GM18502 (cell line): ENCODE measurements at regions not wholly inside any gene's neighbourhood (a gene's known extent, or its start where the extent isn't known, plus 50 kb on each side); places are given as distances from the start of the nearest gene placed in this dataset.
A peak's percentile ranks its signal among the peaks of the same experiment; 100 is the strongest.

ENCODE experiments used
- ATAC-seq: cut with Tn5 transposase; IDR thresholded peaks from one replicate; pipeline ENCODE4 v1.9.1; 2021; ENCODE audit warnings: mild to moderate bottlenecking; ENCODE audit not compliant: unreplicated experiment, poor library complexity

DNA sequence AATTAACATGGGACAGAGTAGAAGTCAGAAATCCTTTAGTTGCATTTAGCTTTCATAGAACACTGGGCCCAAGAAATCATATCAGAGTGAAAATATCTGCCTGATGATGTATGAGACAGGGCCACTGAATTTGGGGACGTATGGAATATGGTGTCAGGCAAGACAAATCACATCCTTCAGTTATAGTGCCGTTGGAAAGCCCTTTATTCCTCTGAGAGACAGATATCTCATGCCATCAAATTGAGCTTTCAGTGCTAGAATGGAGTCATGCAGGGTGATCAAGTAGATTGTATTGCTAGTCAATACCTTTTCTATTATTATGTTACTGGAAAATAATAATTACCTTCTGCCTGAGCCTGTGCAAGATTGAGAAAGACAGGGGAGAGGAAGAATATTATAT lies 398.2 kb upstream of the RARB start:
- ATAC-seq, result no peak

DNA sequence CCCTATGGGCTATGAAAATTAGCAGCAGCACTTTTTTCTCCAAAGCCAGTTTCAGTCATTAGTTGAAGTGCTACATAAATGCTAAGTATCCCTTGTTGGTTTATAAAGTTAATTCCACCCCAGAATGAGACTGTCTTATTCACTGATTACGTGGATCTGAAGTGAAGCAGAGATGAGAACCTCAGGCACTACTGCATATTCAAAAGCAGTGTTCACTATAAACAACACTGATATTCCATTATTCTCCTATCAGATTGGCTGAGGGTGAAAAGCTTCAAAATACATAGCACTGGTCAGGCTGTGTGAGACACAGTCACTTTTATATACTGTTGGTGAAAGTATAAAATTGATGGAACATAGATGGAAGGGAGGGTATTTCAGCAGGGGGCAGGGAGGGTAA lies 395.7 kb upstream of the RARB start:
- no peak for ATAC-seq

DNA sequence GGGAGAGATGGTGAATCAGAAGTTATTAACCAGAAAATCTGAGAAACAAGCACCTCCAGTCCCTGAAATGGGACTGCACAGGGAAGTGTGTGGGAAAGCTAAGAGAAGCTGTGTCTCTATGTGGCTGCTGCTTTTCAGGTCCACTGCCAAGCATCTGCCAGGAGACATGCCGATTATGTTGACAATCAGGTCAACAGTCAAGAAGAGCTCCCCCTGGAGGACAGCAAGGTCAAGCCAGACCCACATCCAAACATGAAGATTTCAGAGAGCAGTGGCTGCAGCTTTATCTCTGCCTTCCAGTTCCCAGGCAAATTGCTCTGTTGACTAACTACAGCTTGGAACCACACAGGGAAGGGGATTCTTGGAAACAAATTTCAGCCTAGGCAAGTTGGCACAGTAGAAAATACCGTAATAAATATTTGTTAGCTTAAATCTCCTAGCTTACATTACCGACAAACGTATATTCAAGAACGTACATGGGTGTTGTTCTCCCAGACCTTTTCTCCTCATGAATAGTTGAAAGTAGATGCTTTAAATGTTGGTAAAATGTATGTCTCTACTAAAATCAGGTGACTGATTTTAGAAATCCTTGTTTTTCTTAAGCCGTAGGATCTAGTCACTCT lies 394.5 kb upstream of the RARB start:
- peak; percentile 88 for ATAC-seq

DNA sequence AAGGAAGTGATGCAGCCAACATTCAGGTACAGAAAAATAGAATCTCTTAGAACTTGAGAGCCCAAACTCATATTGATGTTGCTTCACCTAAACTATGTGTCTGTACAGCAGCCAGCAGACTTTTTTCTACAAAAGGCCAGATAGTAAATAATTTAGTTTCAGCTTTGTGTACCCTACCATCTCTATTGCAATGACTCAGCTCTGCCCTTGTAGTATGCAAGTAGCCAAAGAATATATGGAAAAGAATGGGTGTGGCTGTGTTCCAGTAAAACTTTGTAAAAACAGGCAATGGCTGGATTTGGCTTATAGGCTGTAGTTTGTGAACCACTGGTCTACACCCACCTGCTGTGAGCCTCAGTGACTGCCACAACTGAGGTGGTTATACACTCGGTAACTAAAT lies 392.5 kb upstream of the RARB start:
- no peak for ATAC-seq

DNA sequence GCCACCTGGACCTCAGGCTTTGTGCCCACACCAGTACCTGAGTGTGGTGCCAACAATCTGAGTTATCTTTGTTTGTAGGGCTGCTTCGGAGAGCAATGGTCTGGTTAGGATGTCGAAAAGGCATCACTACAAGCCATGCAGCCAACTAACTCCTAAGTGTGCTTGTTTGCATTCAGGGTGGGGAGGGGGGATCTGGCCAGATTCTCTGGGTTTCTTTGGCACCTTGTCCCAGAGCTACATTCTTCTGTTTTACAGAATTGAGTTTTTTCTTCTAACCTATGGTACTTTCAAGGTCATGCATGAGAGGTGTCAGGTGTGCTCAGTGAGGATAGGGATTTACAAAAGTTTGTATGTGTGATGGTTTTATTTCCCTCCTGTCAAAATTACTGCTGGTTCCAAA lies 391.4 kb upstream of the RARB start:
- no peak for ATAC-seq

DNA sequence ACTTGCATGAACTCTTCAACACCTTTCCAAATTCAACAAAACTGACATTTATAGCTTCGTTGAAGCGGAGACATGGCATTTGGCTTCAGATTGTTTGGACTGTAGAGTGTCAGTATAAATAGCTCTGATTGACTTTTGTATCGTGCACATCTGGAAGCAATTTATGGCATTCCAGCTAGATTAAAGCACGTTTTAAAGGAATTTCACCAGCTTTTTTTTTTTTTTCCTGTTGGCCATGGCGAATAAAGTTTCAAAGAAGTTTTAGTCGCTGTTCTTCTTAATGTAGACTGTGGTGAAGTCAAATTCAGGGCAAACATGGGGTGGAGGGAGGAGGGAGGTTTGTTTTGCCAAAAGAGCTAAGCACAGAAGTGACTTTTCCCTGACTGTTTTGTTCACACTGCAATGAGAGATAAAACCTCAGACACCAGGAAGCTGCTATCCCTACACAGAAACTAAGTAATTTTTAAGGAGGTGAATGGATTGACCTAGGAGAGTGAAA lies 391.0 kb upstream of the RARB start:
- no peak for ATAC-seq

DNA sequence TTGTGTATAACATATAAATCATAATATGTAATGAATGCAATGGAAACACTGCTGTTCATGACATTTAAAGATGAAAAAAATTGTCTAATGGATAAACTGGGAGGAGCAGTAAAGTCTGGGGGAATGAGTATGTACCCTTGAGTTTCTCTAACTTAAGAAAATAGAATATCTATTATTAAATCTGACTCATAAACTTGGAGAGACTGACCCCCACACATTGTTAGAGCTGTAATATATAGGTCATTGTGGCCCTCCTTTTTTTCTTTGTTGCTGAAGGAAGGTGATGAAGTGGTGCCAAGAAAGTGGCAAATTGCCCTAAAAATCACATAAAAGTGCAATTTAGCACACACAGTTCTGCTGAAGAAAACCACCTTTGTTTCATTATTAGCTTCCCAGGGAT lies 389.8 kb upstream of the RARB start:
- no peak for ATAC-seq

DNA sequence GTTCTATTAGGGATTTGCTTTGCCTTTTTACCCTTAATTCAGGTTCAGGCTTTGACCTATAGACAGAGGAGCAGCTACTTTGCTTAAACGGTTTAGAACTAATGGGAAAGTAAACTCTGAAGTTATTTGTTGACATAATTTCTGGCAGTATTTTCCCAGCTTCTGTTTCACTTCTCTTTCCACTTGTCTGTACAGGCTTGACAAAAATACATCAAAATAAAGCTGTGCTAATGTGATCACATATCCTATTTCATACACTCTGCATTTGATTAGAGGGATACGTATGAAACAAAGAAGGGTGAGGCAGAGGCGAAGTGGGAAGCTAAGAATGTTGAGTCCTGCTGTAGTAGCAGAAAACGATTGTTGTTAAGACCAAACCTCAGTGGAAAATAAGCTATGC lies 389.1 kb upstream of the RARB start:
- no peak for ATAC-seq

DNA sequence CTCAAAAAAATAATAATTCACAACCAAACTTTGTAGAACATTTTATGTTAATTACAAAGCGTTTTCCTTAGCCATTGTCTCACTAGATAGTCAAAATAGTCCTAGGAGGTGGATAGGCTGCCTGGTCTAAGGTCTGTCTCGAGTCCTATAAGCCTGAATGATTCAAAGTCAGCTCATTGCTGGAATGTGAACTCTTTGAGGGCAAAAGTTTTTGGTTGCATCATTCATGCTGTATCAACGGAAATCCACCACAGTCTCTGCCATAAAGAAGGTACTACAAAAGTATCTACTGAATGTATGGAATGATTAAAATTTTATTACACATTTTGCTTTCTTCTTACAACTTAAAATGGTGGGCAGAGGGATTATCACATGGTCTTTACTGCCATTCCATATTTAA lies 387.3 kb upstream of the RARB start:
- ATAC-seq, result no peak

DNA sequence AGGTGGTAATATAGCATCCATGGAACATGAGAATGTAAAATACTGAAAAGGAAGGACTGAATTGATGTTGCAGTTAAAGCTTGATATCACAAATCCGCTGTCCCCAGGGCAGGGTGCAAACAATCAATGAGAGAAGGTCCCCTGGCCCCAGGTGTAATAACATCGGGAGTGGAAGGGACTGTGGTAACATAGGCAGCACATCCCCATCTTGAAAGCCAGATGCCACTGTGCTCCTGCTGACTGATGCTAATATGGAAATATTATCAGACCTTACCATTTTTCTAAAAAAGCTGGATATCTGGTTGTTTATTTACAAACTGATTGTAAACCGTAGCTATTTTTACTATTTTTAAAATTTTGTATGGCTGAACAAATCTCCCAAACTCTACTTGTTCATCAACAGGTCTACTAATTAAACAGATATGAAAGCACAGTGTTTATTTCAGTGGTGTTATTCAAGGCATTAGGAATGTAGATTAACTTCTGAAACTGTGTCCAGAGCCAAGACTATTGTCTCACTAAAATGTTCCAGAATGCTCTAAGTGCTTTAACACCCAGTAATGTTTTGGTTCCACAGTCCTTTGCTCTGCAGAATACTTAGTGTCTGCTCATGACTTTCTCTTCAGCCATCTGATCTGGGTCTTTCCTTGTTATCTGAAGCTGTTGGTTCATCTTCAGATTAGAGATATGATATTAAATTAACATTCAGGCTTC lies 386.0 kb upstream of the RARB start:
- no peak for ATAC-seq

DNA sequence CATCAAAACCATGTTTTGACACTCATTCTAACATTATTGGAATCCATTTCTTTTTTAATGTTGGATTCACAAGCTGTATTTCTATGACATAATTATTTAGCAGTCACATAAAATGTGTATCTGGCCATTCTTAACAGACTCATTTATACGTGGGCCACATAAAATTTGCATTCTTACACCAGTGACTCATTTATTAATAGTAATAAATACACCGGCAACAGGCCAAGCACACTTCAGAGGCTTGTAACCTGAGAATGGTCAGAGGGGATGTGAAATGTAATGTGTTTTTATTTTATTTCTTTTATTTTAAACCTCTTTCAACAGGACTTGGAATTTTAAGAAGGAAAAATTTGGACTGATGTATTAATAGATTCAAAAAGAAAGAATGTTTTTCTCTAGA lies 384.9 kb upstream of the RARB start:
- no peak for ATAC-seq

DNA sequence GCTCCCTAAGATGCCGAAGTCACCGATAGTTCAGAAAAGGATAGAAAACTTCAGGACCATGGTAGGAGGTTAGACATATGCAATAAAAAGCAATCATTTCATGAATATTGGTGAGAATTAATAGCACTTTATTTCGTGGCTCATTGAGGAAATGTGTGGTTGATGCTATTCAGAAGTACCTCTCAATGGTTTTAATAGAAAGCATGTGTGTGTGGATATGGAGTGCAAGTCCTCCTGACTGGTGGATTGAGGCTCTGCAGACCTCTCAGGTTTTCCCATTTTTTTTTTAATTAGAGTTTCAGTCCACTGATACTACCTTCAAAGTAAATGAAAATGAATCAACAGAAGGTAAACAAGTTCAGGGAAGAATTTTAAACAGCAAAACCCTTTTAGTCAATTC lies 384.3 kb upstream of the RARB start:
- no peak for ATAC-seq

DNA sequence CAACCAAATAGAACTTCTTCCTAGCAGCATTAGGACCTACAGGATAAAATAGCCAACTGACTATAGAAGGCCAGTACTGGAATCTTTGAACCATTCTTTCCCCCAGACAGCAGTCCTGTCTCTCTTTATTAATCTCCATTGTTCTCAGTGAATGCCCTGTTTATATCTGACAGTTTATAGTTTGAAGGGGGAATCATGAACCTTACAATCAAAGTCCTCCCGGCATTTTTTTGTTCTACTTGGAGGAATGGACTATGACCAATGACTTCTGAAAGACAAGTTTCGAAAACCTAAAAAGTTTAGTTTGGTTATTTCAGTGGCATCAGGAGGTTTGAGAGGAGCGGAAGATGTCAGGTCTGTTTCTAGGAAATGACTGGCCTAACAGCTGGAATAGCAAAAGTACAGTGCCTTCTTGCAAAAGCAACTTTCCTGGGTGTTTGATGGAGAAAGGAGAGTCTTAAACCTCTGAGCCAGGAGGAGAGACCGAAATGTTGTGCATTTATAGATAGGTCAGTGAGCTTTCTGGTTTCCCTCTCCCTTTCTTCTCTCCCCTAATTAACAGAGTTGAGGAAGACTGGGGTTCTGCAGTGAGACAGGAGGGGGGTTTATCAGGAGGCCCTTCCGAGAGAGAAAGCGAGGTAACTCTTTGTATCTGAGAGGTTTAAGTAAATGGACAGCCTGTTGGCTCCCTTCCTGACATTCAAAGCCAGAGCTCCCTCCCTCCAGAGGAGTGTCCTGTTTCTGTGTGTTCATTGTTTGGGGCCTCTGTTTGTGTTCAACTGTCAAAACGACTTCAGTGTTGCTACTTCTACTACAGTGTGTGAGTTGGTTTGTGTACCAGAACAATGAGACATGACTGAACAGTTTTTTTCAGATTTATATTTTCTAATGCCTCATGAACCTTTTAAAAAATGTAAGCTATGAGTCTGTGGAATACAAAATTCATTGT lies 383.0 kb upstream of the RARB start:
- ATAC-seq, result no peak

DNA sequence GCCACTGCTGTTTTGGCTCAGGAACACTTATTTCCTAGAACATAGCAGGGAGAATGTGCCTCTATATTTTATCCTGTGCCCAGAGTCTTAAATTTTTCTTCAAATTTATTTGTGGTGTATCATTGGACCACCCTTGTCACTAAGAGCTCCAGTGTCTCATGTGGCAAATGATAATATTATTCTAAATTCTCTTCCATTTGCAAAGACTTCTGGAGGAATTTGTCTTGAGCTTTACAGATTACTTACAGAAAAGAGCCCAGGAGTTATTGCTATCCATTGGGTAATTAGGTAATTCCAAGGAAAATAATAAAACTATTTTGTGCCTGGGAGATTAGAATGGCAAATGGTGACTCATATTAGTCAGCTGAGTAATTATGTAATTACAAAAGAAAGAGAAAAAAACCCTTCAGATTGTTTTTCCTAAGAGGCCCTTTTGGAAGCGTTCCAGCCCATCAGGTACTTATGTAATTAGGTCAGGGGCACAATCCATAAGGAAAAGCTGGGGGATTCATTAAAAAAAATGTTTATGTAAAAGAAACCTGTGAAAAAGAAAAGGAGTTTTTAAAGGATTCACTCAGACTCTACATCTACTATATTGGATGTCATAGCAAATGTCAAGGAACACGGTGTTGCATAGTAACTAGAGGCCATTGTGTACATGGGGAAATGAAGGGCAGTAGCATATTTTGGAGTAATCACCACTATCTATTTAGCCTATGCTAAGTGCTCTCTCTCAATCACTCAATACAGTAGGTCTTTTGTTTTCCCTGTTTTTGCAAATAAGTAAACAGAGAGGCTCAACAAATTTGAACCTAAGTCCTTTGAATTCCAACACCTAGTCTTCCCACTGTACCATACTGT lies 380.9 kb upstream of the RARB start:
- no peak for ATAC-seq

DNA sequence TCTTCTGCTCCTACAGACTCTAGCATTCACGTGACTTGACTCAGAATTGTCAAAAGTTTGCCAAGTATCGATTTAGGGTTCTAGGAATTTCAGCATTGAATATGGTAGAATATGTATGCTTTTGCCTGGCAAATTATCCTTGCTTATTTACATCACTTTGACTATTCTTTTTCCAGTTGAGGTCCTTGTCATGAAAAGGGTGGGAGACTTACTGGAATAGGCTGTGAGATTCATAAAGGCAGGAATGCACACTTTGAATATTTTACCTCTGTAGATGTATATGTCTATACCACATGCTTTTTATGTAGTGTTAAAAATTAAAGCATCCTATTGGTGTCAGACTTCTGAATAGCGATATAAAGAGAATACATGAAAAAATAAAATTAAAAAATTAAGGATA lies 378.8 kb upstream of the RARB start:
- no peak for ATAC-seq

DNA sequence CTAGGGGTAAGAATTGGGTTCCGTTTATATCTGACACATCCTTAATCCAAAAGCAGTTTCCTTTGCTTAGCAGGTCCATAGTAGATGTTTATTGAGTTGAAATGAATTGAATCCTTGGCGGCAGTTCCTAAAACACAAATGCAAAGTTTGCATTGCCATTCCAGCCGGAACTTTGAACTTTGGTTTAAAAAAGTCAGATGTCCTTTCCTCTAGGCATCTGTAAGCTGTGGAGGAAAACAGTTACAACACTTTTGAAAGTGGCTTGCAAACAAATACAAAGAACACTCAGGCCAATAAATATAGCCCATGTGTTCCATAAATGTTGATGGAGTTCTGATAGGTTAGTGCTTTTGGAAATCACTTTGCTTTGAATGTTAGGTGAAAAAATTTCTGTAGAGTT lies 374.7 kb upstream of the RARB start:
- ATAC-seq, result no peak

DNA sequence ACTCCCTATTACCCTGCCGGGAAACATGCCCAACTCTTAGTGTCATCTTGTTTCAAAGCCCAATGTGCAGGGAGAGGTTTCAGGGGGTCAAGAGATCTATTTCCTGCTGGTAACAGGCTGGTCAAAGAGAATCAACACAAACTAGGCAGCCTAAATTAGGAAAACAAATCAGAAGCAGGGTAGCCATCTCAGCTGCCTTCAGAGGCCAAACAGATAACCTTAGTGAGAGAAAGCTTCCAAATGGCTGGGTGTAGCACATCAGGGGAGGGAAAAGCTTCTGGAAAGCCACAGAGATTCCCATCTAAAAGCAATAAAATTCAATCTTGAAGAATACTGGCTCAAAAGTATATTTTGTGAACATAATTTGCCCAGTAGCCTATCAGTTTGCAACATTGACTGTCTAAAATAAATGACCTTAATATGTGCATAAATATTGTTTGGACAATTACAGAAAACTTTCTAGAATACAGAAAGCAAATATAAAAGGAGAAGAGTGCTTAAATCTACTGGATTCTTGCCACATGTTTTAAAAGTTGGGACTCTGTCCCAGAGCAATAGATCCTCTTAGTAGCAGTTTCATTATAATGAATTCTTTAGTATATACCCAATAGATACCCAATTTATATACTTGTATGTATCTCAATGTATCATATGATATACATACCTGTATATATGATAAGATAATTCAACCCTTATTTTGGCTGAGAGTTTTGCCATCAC lies 371.9 kb upstream of the RARB start:
- no peak for ATAC-seq

DNA sequence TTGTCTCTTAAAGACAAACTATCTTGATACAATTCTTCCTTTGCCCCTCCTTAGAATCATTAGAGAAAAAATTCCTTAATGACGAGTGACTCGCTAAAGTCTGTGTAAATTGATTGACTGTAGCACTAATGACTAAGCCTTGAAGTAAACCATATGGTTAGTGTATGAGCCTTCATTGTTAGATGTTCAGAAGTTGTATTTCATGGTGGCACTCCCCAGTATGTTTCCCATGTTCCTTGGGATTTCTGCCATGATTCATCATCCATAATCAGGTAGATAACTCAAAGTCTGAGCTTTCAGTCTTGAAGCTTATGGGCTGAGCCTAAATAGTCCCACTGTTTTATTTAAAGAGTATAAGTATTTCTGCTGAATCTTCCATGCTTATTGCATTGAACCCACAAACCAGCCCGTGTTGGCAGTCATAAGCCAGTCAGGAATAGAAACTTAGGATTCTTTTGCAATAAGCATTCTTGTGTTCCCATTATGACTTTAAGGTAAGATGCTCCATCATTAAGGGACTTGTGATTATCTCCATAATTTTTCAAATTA lies 371.2 kb upstream of the RARB start:
- no peak for ATAC-seq

DNA sequence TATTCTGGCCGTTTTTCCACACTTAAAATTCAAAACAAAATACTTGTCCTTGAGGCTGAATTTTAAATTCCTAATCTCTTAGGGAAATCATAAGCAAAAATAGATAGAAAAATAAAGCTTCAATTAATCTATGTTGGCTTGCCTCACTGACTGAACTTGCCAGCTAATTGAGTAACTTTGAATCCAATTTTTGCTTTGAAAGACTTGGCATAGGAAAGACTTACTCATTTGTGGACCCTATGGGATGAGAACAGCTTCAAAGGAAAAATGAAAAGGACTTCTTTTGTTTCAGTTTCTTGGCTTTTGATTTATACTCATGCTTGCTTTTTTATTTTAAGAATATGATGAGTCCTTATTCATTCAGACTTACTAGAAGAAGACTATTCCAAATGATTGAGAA lies 370.7 kb upstream of the RARB start:
- no peak for ATAC-seq
